H1 (cell line): ENCODE measurements at regions not wholly inside any gene's neighbourhood (a gene's known extent, or its start where the extent isn't known, plus 50 kb on each side); places are given as distances from the start of the nearest gene placed in this dataset.

ENCODE experiments used
- CTCF ChIA-PET: fragments of 300-600 bp; sonication (Branson Sonifier 250); formaldehyde crosslinking; loops from one replicate; lab custom pipeline; 2021; ENCODE audit not compliant: partially characterized antibody; lab: Charles Lee
- POLR2A ChIA-PET: fragments of 300-600 bp; sonication (Branson Sonifier 250); formaldehyde crosslinking; loops from one replicate; lab custom pipeline; 2021; ENCODE audit warnings: inconsistent platforms; ENCODE audit not compliant: partially characterized antibody; lab: Charles Lee
- DNase-seq, 2 experiments: peaks; one replicate each; pipeline versions ENCODE4 v3.0.0 to v3.0.0-alpha.2; 2010 to 2022; ENCODE audit warnings: low spot score in 2 of 2, low read depth in 1 of 2, mixed read lengths in 1 of 2
- FAIRE-seq: peaks from 2 replicates; lab custom pipeline; 2011; peaks lifted over from hg19 to GRCh38; lab: Jason Lieb, UNC
- H2AFZ ChIP-seq: 2 replicates; pipeline ENCODE4 v1.8.1; 2012; ENCODE audit warnings: low read length, inconsistent platforms
- H2AK5ac ChIP-seq: 2 replicates; pipeline ENCODE4 v1.6.1; 2013; ENCODE audit warnings: low read depth, low read length
- H2BK120ac ChIP-seq: replicated peaks from 2 replicates; pipeline ENCODE3; 2013; ENCODE audit warnings: low read depth, low read length, inconsistent platforms
- H2BK12ac ChIP-seq: 2 replicates; pipeline ENCODE4 v1.6.1; 2013; ENCODE audit warnings: low read depth, low read length
- H2BK15ac ChIP-seq: 2 replicates; pipeline ENCODE4 v1.6.1; 2013; ENCODE audit warnings: low read length
- H2BK20ac ChIP-seq: 2 replicates; pipeline ENCODE4 v1.6.1; 2013; ENCODE audit warnings: low read length
- H2BK5ac ChIP-seq: 2 replicates; pipeline ENCODE4 v1.6.1; 2013; ENCODE audit warnings: low read depth, low read length
- H3K14ac ChIP-seq: 2 replicates; pipeline ENCODE4 v1.6.1; 2013; ENCODE audit warnings: inconsistent platforms; ENCODE audit not compliant: insufficient read length
- H3K18ac ChIP-seq: 2 replicates; pipeline ENCODE4 v1.6.1; 2013; ENCODE audit warnings: low read length; ENCODE audit errors: extremely low read depth
- H3K23ac ChIP-seq: 2 replicates; pipeline ENCODE4 v1.6.1; 2013; ENCODE audit warnings: inconsistent platforms; ENCODE audit not compliant: insufficient read length
- H3K23me2 ChIP-seq: 2 replicates; pipeline ENCODE4 v1.6.1; 2013; ENCODE audit warnings: low read depth, low read length
- H3K27ac ChIP-seq: 2 replicates; pipeline ENCODE4 v1.6.1; 2011; ENCODE audit warnings: low read depth, low read length, inconsistent platforms
- H3K27me3 ChIP-seq, 4 experiments: replicated peaks in 1 of 4; 1 replicate in 1 of 4; 2 replicates in 3 of 4; pipeline versions ENCODE4 v1.6.1 to v1.8.1; 2011 to 2013; ENCODE audit warnings: low read length in 3 of 4, mild to moderate bottlenecking in 3 of 4, inconsistent platforms in 2 of 4, mixed read lengths in 2 of 4, moderate library complexity in 1 of 4; ENCODE audit not compliant: control insufficient read depth in 3 of 4, insufficient read depth in 3 of 4; ENCODE audit errors: extremely low read depth in 1 of 4
- H3K36me3 ChIP-seq, 4 experiments: 2 replicates each; pipeline versions ENCODE4 v1.6.1 to v1.8.1; 2011 to 2013; ENCODE audit warnings: mild to moderate bottlenecking in 4 of 4, low read length in 3 of 4, moderate library complexity in 2 of 4, control low read depth in 1 of 4, inconsistent platforms in 1 of 4; ENCODE audit not compliant: insufficient read depth in 4 of 4, control insufficient read depth in 2 of 4
- H3K4ac ChIP-seq: replicated peaks from 2 replicates; pipeline ENCODE3; 2013; ENCODE audit warnings: low read length, low read depth, mixed read lengths, inconsistent platforms; ENCODE audit not compliant: insufficient read length
- H3K4me1 ChIP-seq, 4 experiments: replicated peaks in 1 of 4; 1 replicate in 1 of 4; 2 replicates in 3 of 4; pipeline versions ENCODE4 v1.6.1 to v1.8.1; 2011 to 2013; ENCODE audit warnings: low read length in 3 of 4, inconsistent platforms in 2 of 4, mixed read lengths in 1 of 4; ENCODE audit not compliant: insufficient read depth in 4 of 4, control insufficient read depth in 3 of 4
- H3K4me2 ChIP-seq, 2 experiments: 2 replicates each; pipeline versions ENCODE4 v1.6.1 to v1.8.1; 2011 to 2013; ENCODE audit warnings: low read depth in 2 of 2, low read length in 2 of 2, control low read depth in 1 of 2, inconsistent platforms in 1 of 2, mild to moderate bottlenecking in 1 of 2; ENCODE audit not compliant: insufficient read depth in 1 of 2
- H3K4me3 ChIP-seq, 4 experiments: fragments of 200-600, 300-600 bp in 1 of 4; sonication (generic), shearing (Covaris generic), sonication (Bioruptor Twin) in 1 of 4; 2 replicates each; pipeline versions ENCODE4 v1.5.1 to v1.8.1; 2011 to 2016; ENCODE audit warnings: low read length in 4 of 4, low read depth in 3 of 4, control low read depth in 2 of 4, inconsistent platforms in 2 of 4, mild to moderate bottlenecking in 2 of 4, mixed read lengths in 1 of 4, moderate library complexity in 1 of 4; ENCODE audit not compliant: insufficient read depth in 2 of 4; ENCODE audit errors: extremely low read depth in 1 of 4
- H3K56ac ChIP-seq: replicated peaks from 2 replicates; pipeline ENCODE3; 2013; ENCODE audit warnings: low read depth, mild to moderate bottlenecking, mixed read lengths, low read length, inconsistent platforms; ENCODE audit not compliant: insufficient read length
- H3K79me1 ChIP-seq: 2 replicates; pipeline ENCODE4 v1.6.1; 2013; ENCODE audit warnings: low read depth, low read length, control low read depth
- H3K79me2 ChIP-seq, 2 experiments: 2 replicates each; pipeline versions ENCODE4 v1.6.1 to v1.8.1; 2012 to 2013; ENCODE audit warnings: low read length in 2 of 2, mild to moderate bottlenecking in 2 of 2, inconsistent platforms in 1 of 2; ENCODE audit not compliant: insufficient read depth in 2 of 2, control insufficient read depth in 1 of 2
- H3K9ac ChIP-seq, 4 experiments: replicated peaks in 1 of 4; 1 replicate in 1 of 4; 2 replicates in 3 of 4; pipeline versions ENCODE4 v1.6.1 to v1.8.1; 2011 to 2013; ENCODE audit warnings: low read depth in 3 of 4, low read length in 3 of 4, control low read depth in 2 of 4, mild to moderate bottlenecking in 2 of 4, moderate library complexity in 2 of 4, inconsistent platforms in 1 of 4; ENCODE audit errors: extremely low read depth in 1 of 4
- H3K9me3 ChIP-seq, 2 experiments: 2 replicates each; pipeline versions ENCODE4 v1.6.1 to v1.8.1; 2012 to 2013; ENCODE audit warnings: mild to moderate bottlenecking in 2 of 2, moderate library complexity in 2 of 2, control low read depth in 1 of 2, inconsistent platforms in 1 of 2, low read depth in 1 of 2, low read length in 1 of 2, mixed read lengths in 1 of 2; ENCODE audit not compliant: insufficient read depth in 2 of 2
- H4K20me1 ChIP-seq, 2 experiments: replicated peaks in 1 of 2; 2 replicates each; pipeline versions ENCODE3 to v1.8.1; 2011 to 2013; ENCODE audit warnings: inconsistent platforms in 2 of 2, low read length in 2 of 2, mild to moderate bottlenecking in 1 of 2; ENCODE audit not compliant: insufficient read depth in 2 of 2, control insufficient read depth in 1 of 2
- H4K5ac ChIP-seq: 2 replicates; pipeline ENCODE4 v1.6.1; 2013; ENCODE audit warnings: low read length, low read depth, mixed read lengths, inconsistent platforms; ENCODE audit not compliant: insufficient read length
- H4K8ac ChIP-seq: 2 replicates; pipeline ENCODE4 v1.8.0; 2013; ENCODE audit warnings: mild to moderate bottlenecking, moderate library complexity, low read length, inconsistent platforms; ENCODE audit not compliant: insufficient read depth; ENCODE audit errors: extremely low read depth
- H4K91ac ChIP-seq: replicated peaks from 2 replicates; pipeline ENCODE3; 2013; ENCODE audit warnings: low read length, mixed read lengths, inconsistent platforms; ENCODE audit not compliant: insufficient read length
- BACH1 ChIP-seq: IDR thresholded peaks from 2 replicates; pipeline ENCODE4 v1.6.1; 2012; ENCODE audit warnings: low read length, improper control_type of control experiment
- MAX ChIP-seq: IDR thresholded peaks from 2 replicates; pipeline ENCODE4 v1.6.1; 2012; ENCODE audit warnings: inconsistent platforms
- RAD21 ChIP-seq, 2 experiments: IDR thresholded peaks in 1 of 2; conservative IDR thresholded peaks in 1 of 2; 2 replicates each; pipeline ENCODE4 v1.6.1; 2011; ENCODE audit warnings: low read depth in 2 of 2, low read length in 2 of 2, improper control_type of control experiment in 1 of 2, inconsistent platforms in 1 of 2, mild to moderate bottlenecking in 1 of 2, moderate library complexity in 1 of 2
- SRF ChIP-seq: IDR thresholded peaks from 2 replicates; pipeline ENCODE4 v1.6.1; 2011; ENCODE audit warnings: mild to moderate bottlenecking, low read depth, low read length, moderate library complexity
- YY1 ChIP-seq: IDR thresholded peaks from 2 replicates; pipeline ENCODE4 v1.6.1; 2011; ENCODE audit warnings: low read depth, mild to moderate bottlenecking, low read length
- WGBS, 2 experiments: shearing (Covaris generic) in 1 of 2; methylation state at CpG; one replicate each; pipeline versions ENCODE4 v1.1.6 to v1.1.7; 2013 to 2015; ENCODE audit warnings: low lambda C conversion rate in 2 of 2, mixed read lengths in 2 of 2, inconsistent platforms in 1 of 2, low coverage in 1 of 2, missing lambda C conversion rate in 1 of 2; ENCODE audit not compliant: insufficient replicate concordance in 2 of 2, insufficient coverage in 1 of 2, insufficient read length in 1 of 2; ENCODE audit errors: extremely low coverage in 1 of 2, missing lambda C conversion rate in 1 of 2; 5-methylcytosine and 5-hydroxymethylcytosine counted together
- TF ChIP-seq, protein P1 (sequence below), 3 experiments: IDR thresholded peaks; 1 replicate in 2 of 3; 2 replicates in 1 of 3; pipeline versions ENCODE4 v1.5.1 to v1.6.1; 2011; ENCODE audit warnings: low read length in 3 of 3, mild to moderate bottlenecking in 3 of 3, inconsistent platforms in 2 of 3, low read depth in 1 of 3, moderate library complexity in 1 of 3; ENCODE audit not compliant: insufficient read depth in 1 of 3; ENCODE audit errors: control extremely low read depth in 1 of 3

- H3K14ac ChIP-seq = no peak overlapping the region
- peaks cover 4 to 10% (median 7%) of the 10 kb centered on the region in 4 experiments; a peak in 6 of 7 replicates for H3K4me1 ChIP-seq
- H4K8ac ChIP-seq = no peak overlapping the region
- ChIA-PET CTCF (interaction anchor here (1.0 to 1.8 kb wide), 8 partner anchors 10 to 288 kb away, joined by 3 to 7 read pairs (median 3); no protein-coding TSS in a partner anchor), POLR2A (no interaction called here)
- peaks cover 0 to 5% of the 10 kb centered on the region in 2 experiments; a peak in 2 of 4 replicates for H3K9me3 ChIP-seq
- H3K79me2 ChIP-seq = no peaks in the 10 kb centered on the region
- no peak overlapping the region for H3K4ac ChIP-seq
- H3K4me3 ChIP-seq = no peak overlapping the region
- FAIRE-seq (no peak), DNase-seq (no peak)
- no peak overlapping the region for H3K9ac ChIP-seq
- no peak overlapping the region for H3K56ac ChIP-seq
- no peak overlapping the region for H2BK12ac ChIP-seq
- H2AFZ ChIP-seq = no peak overlapping the region
- no peaks in the 10 kb centered on the region for H4K20me1 ChIP-seq
- H4K5ac ChIP-seq = no peak overlapping the region
- no peaks in the 10 kb centered on the region for H3K36me3 ChIP-seq
- H3K23ac ChIP-seq = no peak overlapping the region
- H2AK5ac ChIP-seq = no peak overlapping the region
- no peaks in the 10 kb centered on the region; the same call in 1 of the 2 replicates for H3K23me2 ChIP-seq
- H2BK15ac ChIP-seq = no peak overlapping the region
- no peak overlapping the region for H4K91ac ChIP-seq
- no peak overlapping the region for H2BK120ac ChIP-seq
- WGBS, 2 experiments = 89% methylated on average over 16 of the region's 18 CpGs; no CpG with 5 or more reads in 1 of the 2 experiments
- no peaks in the 10 kb centered on the region for H3K27me3 ChIP-seq
- TF ChIP-seq, protein P1, sequence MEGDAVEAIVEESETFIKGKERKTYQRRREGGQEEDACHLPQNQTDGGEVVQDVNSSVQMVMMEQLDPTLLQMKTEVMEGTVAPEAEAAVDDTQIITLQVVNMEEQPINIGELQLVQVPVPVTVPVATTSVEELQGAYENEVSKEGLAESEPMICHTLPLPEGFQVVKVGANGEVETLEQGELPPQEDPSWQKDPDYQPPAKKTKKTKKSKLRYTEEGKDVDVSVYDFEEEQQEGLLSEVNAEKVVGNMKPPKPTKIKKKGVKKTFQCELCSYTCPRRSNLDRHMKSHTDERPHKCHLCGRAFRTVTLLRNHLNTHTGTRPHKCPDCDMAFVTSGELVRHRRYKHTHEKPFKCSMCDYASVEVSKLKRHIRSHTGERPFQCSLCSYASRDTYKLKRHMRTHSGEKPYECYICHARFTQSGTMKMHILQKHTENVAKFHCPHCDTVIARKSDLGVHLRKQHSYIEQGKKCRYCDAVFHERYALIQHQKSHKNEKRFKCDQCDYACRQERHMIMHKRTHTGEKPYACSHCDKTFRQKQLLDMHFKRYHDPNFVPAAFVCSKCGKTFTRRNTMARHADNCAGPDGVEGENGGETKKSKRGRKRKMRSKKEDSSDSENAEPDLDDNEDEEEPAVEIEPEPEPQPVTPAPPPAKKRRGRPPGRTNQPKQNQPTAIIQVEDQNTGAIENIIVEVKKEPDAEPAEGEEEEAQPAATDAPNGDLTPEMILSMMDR (IDR thresholded peaks at IDR 0.05; ENCODE audit: control extremely low read depth in 1 of 3, insufficient read depth in 1 of 3, low read depth in 1 of 3, low read length in 3 of 3) = no peak
- TF ChIP-seq YY1 (no peak), RAD21 (IDR thresholded peaks at IDR 0.05 in 1 of 2, conservative IDR thresholded peaks at IDR 0.05 in 1 of 2; ENCODE audit: low read depth in 2 of 2, low read length in 2 of 2) (no peak), BACH1 (no peak), MAX (no peak), SRF (no peak)
- TF ChIP-seq, all 59 proteins: peak for 0
- no peaks in the 10 kb centered on the region for H3K79me1 ChIP-seq
- no peak overlapping the region for H3K27ac ChIP-seq
- no peak overlapping the region for H3K18ac ChIP-seq
- no peak overlapping the region for H2BK5ac ChIP-seq
- H3K4me2 ChIP-seq = no peak overlapping the region
- no peak overlapping the region for H2BK20ac ChIP-seq
These were observed 330.2 kb downstream of the C16orf95 start for GRCh38 chr16:86986809-86987487.
